ENCODE measurements at regions not wholly inside any gene's neighbourhood (a gene's known extent, or its start where the extent isn't known, plus 50 kb on each side); places are given as distances from the start of the nearest gene placed in this dataset.

GRCh38 chr4:106478152-106478551, 109.6 kb upstream of the GIMD1 start:
- H3K9ac ChIP-seq (ENCODE audit: low read depth in 1 of 2, low read length in 2 of 2): no peak overlapping the region
- H3K9me3 ChIP-seq (ENCODE audit: control insufficient read depth in 1 of 2, low read length in 2 of 2): peaks cover 0 to 2% of the 10 kb centered on the region in 2 donors
- no peaks in the 10 kb centered on the region for H3K27me3 ChIP-seq (ENCODE audit: control insufficient read depth in 1 of 2, insufficient read depth in 2 of 2, low read length in 2 of 2)
- no peak overlapping the region for H3K4me3 ChIP-seq (ENCODE audit: low read depth in 1 of 2, low read length in 2 of 2)
- H3K27ac ChIP-seq (ENCODE audit: low read depth, low read length): no peak overlapping the region
- no peaks in the 10 kb centered on the region for H3K36me3 ChIP-seq (ENCODE audit: control insufficient read depth in 1 of 2, insufficient read depth in 2 of 2, low read length in 2 of 2)
- H3K4me1 ChIP-seq (ENCODE audit: control insufficient read depth in 1 of 2, insufficient read depth in 2 of 2, low read length in 2 of 2): no peaks in the 10 kb centered on the region

GRCh38 chr4:106476741-106477140, 108.2 kb upstream of the GIMD1 start:
- Histone ChIP-seq H3K9me3 (ENCODE audit: control insufficient read depth in 1 of 2, low read length in 2 of 2) (no peaks in the 10 kb centered on the region), H3K36me3 (ENCODE audit: control insufficient read depth in 1 of 2, insufficient read depth in 2 of 2, low read length in 2 of 2) (no peaks in the 10 kb centered on the region), H3K4me3 (ENCODE audit: low read depth in 1 of 2, low read length in 2 of 2) (no peak overlapping the region), H3K4me1 (ENCODE audit: control insufficient read depth in 1 of 2, insufficient read depth in 2 of 2, low read length in 2 of 2) (no peaks in the 10 kb centered on the region), H3K9ac (ENCODE audit: low read depth in 1 of 2, low read length in 2 of 2) (no peak overlapping the region), H3K27me3 (ENCODE audit: control insufficient read depth in 1 of 2, insufficient read depth in 2 of 2, low read length in 2 of 2) (no peaks in the 10 kb centered on the region), H3K27ac (ENCODE audit: low read depth, low read length) (no peak overlapping the region)

GRCh38 chr4:106473515-106473914, 104.9 kb upstream of the GIMD1 start:
- Histone ChIP-seq H3K27me3 (ENCODE audit: control insufficient read depth in 1 of 2, insufficient read depth in 2 of 2, low read length in 2 of 2) (no peaks in the 10 kb centered on the region), H3K9me3 (ENCODE audit: control insufficient read depth in 1 of 2, low read length in 2 of 2) (no peaks in the 10 kb centered on the region), H3K9ac (ENCODE audit: low read depth in 1 of 2, low read length in 2 of 2) (no peak overlapping the region), H3K27ac (ENCODE audit: low read depth, low read length) (no peak overlapping the region), H3K4me1 (ENCODE audit: control insufficient read depth in 1 of 2, insufficient read depth in 2 of 2, low read length in 2 of 2) (no peaks in the 10 kb centered on the region), H3K4me3 (ENCODE audit: low read depth in 1 of 2, low read length in 2 of 2) (no peak overlapping the region), H3K36me3 (ENCODE audit: control insufficient read depth in 1 of 2, insufficient read depth in 2 of 2, low read length in 2 of 2) (no peaks in the 10 kb centered on the region)

GRCh38 chr4:106471151-106471550, 102.6 kb upstream of the GIMD1 start:
- H3K9me3 ChIP-seq (ENCODE audit: control insufficient read depth in 1 of 2, low read length in 2 of 2): no peaks in the 10 kb centered on the region
- H3K36me3 ChIP-seq (ENCODE audit: control insufficient read depth in 1 of 2, insufficient read depth in 2 of 2, low read length in 2 of 2): no peaks in the 10 kb centered on the region
- no peaks in the 10 kb centered on the region for H3K4me1 ChIP-seq (ENCODE audit: control insufficient read depth in 1 of 2, insufficient read depth in 2 of 2, low read length in 2 of 2)
- H3K9ac ChIP-seq (ENCODE audit: low read depth in 1 of 2, low read length in 2 of 2): no peak overlapping the region
- no peak overlapping the region for H3K4me3 ChIP-seq (ENCODE audit: low read depth in 1 of 2, low read length in 2 of 2)
- no peaks in the 10 kb centered on the region for H3K27me3 ChIP-seq (ENCODE audit: control insufficient read depth in 1 of 2, insufficient read depth in 2 of 2, low read length in 2 of 2)
- H3K27ac ChIP-seq (ENCODE audit: low read depth, low read length): no peak overlapping the region

GRCh38 chr4:106463622-106464021, 95.0 kb upstream of the GIMD1 start:
- no peaks in the 10 kb centered on the region for H3K9me3 ChIP-seq (ENCODE audit: control insufficient read depth in 1 of 2, low read length in 2 of 2)
- no peaks in the 10 kb centered on the region for H3K4me1 ChIP-seq (ENCODE audit: control insufficient read depth in 1 of 2, insufficient read depth in 2 of 2, low read length in 2 of 2)
- H3K36me3 ChIP-seq (ENCODE audit: control insufficient read depth in 1 of 2, insufficient read depth in 2 of 2, low read length in 2 of 2): no peaks in the 10 kb centered on the region
- H3K4me3 ChIP-seq (ENCODE audit: low read depth in 1 of 2, low read length in 2 of 2): no peak overlapping the region
- no peak overlapping the region for H3K9ac ChIP-seq (ENCODE audit: low read depth in 1 of 2, low read length in 2 of 2)
- H3K27ac ChIP-seq (ENCODE audit: low read depth, low read length): no peak overlapping the region
- no peaks in the 10 kb centered on the region for H3K27me3 ChIP-seq (ENCODE audit: control insufficient read depth in 1 of 2, insufficient read depth in 2 of 2, low read length in 2 of 2)

- no peak overlapping the region for H3K9ac ChIP-seq (ENCODE audit: low read depth in 1 of 2, low read length in 2 of 2)
- no peaks in the 10 kb centered on the region for H3K9me3 ChIP-seq (ENCODE audit: control insufficient read depth in 1 of 2, low read length in 2 of 2)
- no peaks in the 10 kb centered on the region for H3K27me3 ChIP-seq (ENCODE audit: control insufficient read depth in 1 of 2, insufficient read depth in 2 of 2, low read length in 2 of 2)
These were observed 86.0 kb upstream of the GIMD1 start for GRCh38 chr4:106454581-106454980.

GRCh38 chr4:106454021-106454420, 85.4 kb upstream of the GIMD1 start:
- H3K36me3 ChIP-seq (ENCODE audit: control insufficient read depth in 1 of 2, insufficient read depth in 2 of 2, low read length in 2 of 2): no peaks in the 10 kb centered on the region
- no peak overlapping the region for H3K9ac ChIP-seq (ENCODE audit: low read depth in 1 of 2, low read length in 2 of 2)
- H3K4me1 ChIP-seq (ENCODE audit: control insufficient read depth in 1 of 2, insufficient read depth in 2 of 2, low read length in 2 of 2): no peaks in the 10 kb centered on the region
- no peak overlapping the region for H3K4me3 ChIP-seq (ENCODE audit: low read depth in 1 of 2, low read length in 2 of 2)
- H3K9me3 ChIP-seq (ENCODE audit: control insufficient read depth in 1 of 2, low read length in 2 of 2): no peaks in the 10 kb centered on the region
- no peaks in the 10 kb centered on the region for H3K27me3 ChIP-seq (ENCODE audit: control insufficient read depth in 1 of 2, insufficient read depth in 2 of 2, low read length in 2 of 2)
- no peak overlapping the region for H3K27ac ChIP-seq (ENCODE audit: low read depth, low read length)

More at GRCh38 chr4:106454581-106454980, 86.0 kb upstream of the GIMD1 start:
- Histone ChIP-seq H3K4me1 (ENCODE audit: control insufficient read depth in 1 of 2, insufficient read depth in 2 of 2, low read length in 2 of 2) (no peaks in the 10 kb centered on the region), H3K27ac (ENCODE audit: low read depth, low read length) (no peak overlapping the region), H3K4me3 (ENCODE audit: low read depth in 1 of 2, low read length in 2 of 2) (no peak overlapping the region), H3K36me3 (ENCODE audit: control insufficient read depth in 1 of 2, insufficient read depth in 2 of 2, low read length in 2 of 2) (no peaks in the 10 kb centered on the region)

GRCh38 chr4:106451091-106451490, 82.5 kb upstream of the GIMD1 start:
- Histone ChIP-seq H3K9ac (ENCODE audit: low read depth in 1 of 2, low read length in 2 of 2) (no peak overlapping the region), H3K9me3 (ENCODE audit: control insufficient read depth in 1 of 2, low read length in 2 of 2) (no peaks in the 10 kb centered on the region), H3K4me3 (ENCODE audit: low read depth in 1 of 2, low read length in 2 of 2) (no peak overlapping the region), H3K36me3 (ENCODE audit: control insufficient read depth in 1 of 2, insufficient read depth in 2 of 2, low read length in 2 of 2) (no peaks in the 10 kb centered on the region), H3K4me1 (ENCODE audit: control insufficient read depth in 1 of 2, insufficient read depth in 2 of 2, low read length in 2 of 2) (no peaks in the 10 kb centered on the region), H3K27me3 (ENCODE audit: control insufficient read depth in 1 of 2, insufficient read depth in 2 of 2, low read length in 2 of 2) (no peaks in the 10 kb centered on the region), H3K27ac (ENCODE audit: low read depth, low read length) (no peak overlapping the region)

- H3K4me3 ChIP-seq (ENCODE audit: low read depth in 1 of 2, low read length in 2 of 2): no peak overlapping the region
- no peaks in the 10 kb centered on the region for H3K36me3 ChIP-seq (ENCODE audit: control insufficient read depth in 1 of 2, insufficient read depth in 2 of 2, low read length in 2 of 2)
- H3K4me1 ChIP-seq (ENCODE audit: control insufficient read depth in 1 of 2, insufficient read depth in 2 of 2, low read length in 2 of 2): no peaks in the 10 kb centered on the region
- H3K27me3 ChIP-seq (ENCODE audit: control insufficient read depth in 1 of 2, insufficient read depth in 2 of 2, low read length in 2 of 2): no peaks in the 10 kb centered on the region
- H3K27ac ChIP-seq (ENCODE audit: low read depth, low read length): no peak overlapping the region
- no peaks in the 10 kb centered on the region for H3K9me3 ChIP-seq (ENCODE audit: control insufficient read depth in 1 of 2, low read length in 2 of 2)
- H3K9ac ChIP-seq (ENCODE audit: low read depth in 1 of 2, low read length in 2 of 2): no peak overlapping the region
These were observed 81.7 kb upstream of the GIMD1 start for GRCh38 chr4:106450249-106450648.

- no peaks in the 10 kb centered on the region for H3K4me1 ChIP-seq (ENCODE audit: control insufficient read depth in 1 of 2, insufficient read depth in 2 of 2, low read length in 2 of 2)
- H3K9ac ChIP-seq (ENCODE audit: low read depth in 1 of 2, low read length in 2 of 2): no peak overlapping the region
- H3K27me3 ChIP-seq (ENCODE audit: control insufficient read depth in 1 of 2, insufficient read depth in 2 of 2, low read length in 2 of 2): no peaks in the 10 kb centered on the region
- H3K27ac ChIP-seq (ENCODE audit: low read depth, low read length): no peak overlapping the region
- H3K36me3 ChIP-seq (ENCODE audit: control insufficient read depth in 1 of 2, insufficient read depth in 2 of 2, low read length in 2 of 2): no peaks in the 10 kb centered on the region
- H3K9me3 ChIP-seq (ENCODE audit: control insufficient read depth in 1 of 2, low read length in 2 of 2): no peaks in the 10 kb centered on the region
- no peak overlapping the region for H3K4me3 ChIP-seq (ENCODE audit: low read depth in 1 of 2, low read length in 2 of 2)
These were observed 76.0 kb upstream of the GIMD1 start for GRCh38 chr4:106444557-106444956.

- H3K27ac ChIP-seq (ENCODE audit: low read depth, low read length): no peak overlapping the region
- no peak overlapping the region for H3K4me3 ChIP-seq (ENCODE audit: low read depth in 1 of 2, low read length in 2 of 2)
- H3K36me3 ChIP-seq (ENCODE audit: control insufficient read depth in 1 of 2, insufficient read depth in 2 of 2, low read length in 2 of 2): no peaks in the 10 kb centered on the region
- H3K9me3 ChIP-seq (ENCODE audit: control insufficient read depth in 1 of 2, low read length in 2 of 2): no peaks in the 10 kb centered on the region
- no peak overlapping the region for H3K9ac ChIP-seq (ENCODE audit: low read depth in 1 of 2, low read length in 2 of 2)
- no peaks in the 10 kb centered on the region for H3K27me3 ChIP-seq (ENCODE audit: control insufficient read depth in 1 of 2, insufficient read depth in 2 of 2, low read length in 2 of 2)
- H3K4me1 ChIP-seq (ENCODE audit: control insufficient read depth in 1 of 2, insufficient read depth in 2 of 2, low read length in 2 of 2): no peaks in the 10 kb centered on the region
These were observed 62.2 kb upstream of the GIMD1 start for GRCh38 chr4:106430797-106431196.

Measured in duodenal mucosa (tissue), 2 donors.